ENCODE measurements at regions not wholly inside any gene's neighbourhood (a gene's known extent, or its start where the extent isn't known, plus 50 kb on each side); places are given as distances from the start of the nearest gene placed in this dataset.

DNA sequence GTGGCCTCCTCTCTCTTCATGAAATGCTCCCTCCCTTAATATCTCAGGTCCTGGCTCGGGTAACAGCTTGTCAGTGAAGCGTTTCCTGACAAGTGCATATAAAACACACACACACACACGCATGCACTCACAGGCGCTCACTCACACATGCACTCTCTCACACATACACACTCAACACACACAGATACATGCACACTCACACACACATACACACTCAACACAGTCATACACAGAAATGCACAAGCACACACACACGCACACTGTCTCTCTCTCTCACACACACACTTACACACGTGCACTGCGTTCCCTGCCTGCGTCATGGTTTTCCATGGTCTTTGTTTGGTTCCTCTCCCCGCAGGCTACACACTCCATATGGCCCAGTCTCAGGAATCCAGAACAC lies 344.1 kb downstream of the UQCRFS1 start:
- no peak for DNase-seq
- peaks cover 0 to 16% (median 0%) of the 10 kb centered on the region in 7 donors for H3K27me3 ChIP-seq (replicated peaks in 1 of 7)
- TF ChIP-seq POLR2A (IDR thresholded peaks at IDR 0.05), result no peak
- no peak for TF ChIP-seq POLR2AphosphoS5 (IDR thresholded peaks at IDR 0.05)
- TF ChIP-seq, protein P1, sequence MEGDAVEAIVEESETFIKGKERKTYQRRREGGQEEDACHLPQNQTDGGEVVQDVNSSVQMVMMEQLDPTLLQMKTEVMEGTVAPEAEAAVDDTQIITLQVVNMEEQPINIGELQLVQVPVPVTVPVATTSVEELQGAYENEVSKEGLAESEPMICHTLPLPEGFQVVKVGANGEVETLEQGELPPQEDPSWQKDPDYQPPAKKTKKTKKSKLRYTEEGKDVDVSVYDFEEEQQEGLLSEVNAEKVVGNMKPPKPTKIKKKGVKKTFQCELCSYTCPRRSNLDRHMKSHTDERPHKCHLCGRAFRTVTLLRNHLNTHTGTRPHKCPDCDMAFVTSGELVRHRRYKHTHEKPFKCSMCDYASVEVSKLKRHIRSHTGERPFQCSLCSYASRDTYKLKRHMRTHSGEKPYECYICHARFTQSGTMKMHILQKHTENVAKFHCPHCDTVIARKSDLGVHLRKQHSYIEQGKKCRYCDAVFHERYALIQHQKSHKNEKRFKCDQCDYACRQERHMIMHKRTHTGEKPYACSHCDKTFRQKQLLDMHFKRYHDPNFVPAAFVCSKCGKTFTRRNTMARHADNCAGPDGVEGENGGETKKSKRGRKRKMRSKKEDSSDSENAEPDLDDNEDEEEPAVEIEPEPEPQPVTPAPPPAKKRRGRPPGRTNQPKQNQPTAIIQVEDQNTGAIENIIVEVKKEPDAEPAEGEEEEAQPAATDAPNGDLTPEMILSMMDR (IDR thresholded peaks at IDR 0.05 in 8 of 11, conservative IDR thresholded peaks at IDR 0.05 in 3 of 11), result no peak
- H3K4me1 ChIP-seq, result no peaks in the 10 kb centered on the region
- intact Hi-C loops (cut with DNase I; ENCODE audit: low total_unique reads), result no loop called here
- WGBS, 5 donors, result 64 to 82% (median 70%) methylated on average over 9 of the region's 9 CpGs
- H3K27ac ChIP-seq, result no peak overlapping the region
- no peaks in the 10 kb centered on the region for H3K36me3 ChIP-seq
- peaks cover 0 to 6% (median 0%) of the 10 kb centered on the region in 8 donors for H3K9me3 ChIP-seq
- no peak overlapping the region for H3K4me3 ChIP-seq

DNA sequence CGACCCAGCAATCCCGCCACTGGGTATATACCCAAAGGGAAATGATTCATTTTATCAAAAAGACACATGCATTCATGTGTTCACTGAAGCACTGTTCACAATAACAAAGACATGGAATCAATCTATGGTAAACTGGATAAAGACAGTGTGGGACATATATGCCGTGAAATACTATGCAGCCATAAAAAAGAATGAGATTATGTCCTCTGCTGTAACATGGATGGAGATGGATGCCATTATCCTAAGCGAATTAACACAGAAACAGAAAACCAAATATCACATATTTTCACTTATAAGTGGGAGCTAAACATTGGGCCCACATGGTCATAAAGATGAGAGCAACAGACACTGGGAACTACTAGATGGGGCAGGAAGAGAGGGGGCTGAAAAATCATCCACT lies 345.0 kb downstream of the UQCRFS1 start:
- Histone ChIP-seq H3K27me3 (replicated peaks in 1 of 7) (peaks cover 0 to 16% (median 0%) of the 10 kb centered on the region in 7 donors), H3K9me3 (peaks cover 0 to 6% (median 0%) of the 10 kb centered on the region in 8 donors), H3K4me1 (no peaks in the 10 kb centered on the region), H3K4me3 (no peak overlapping the region), H3K36me3 (no peaks in the 10 kb centered on the region), H3K27ac (no peak overlapping the region)
- TF ChIP-seq, protein P1 (IDR thresholded peaks at IDR 0.05 in 8 of 11, conservative IDR thresholded peaks at IDR 0.05 in 3 of 11), result no peak
- no peak for TF ChIP-seq POLR2A (IDR thresholded peaks at IDR 0.05)
- no peak for TF ChIP-seq POLR2AphosphoS5 (IDR thresholded peaks at IDR 0.05)
- 80 to 95% (median 85%) methylated on average over 4 of the region's 4 CpGs for WGBS, 5 donors
- no peak for DNase-seq
- intact Hi-C loops (cut with DNase I; ENCODE audit: low total_unique reads), result no loop called here

DNA sequence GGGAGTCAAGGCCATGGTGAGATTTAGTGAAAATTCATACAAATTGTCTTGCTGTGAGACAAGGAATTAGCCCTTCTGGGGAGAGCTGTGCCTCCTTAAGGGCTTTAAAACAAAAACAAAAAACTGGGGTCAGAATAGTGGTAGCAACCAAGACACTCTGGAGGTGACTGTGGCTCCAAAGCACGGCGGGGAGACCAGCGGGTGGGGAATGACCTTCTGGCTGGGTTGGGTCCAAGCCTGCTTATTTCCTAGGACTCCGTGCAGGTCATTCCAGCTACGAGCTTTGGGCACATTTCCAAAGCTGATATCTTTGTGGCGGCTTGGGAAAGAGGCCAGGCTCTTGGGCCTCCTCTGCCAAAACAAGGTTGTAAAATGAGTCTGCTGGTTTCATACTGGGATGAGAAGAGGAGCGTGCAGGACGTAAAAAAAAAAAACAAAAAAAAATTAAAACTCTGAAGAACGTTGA lies 348.3 kb downstream of the UQCRFS1 start:
- DNase-seq, result no peak
- Histone ChIP-seq H3K9me3 (peaks cover 0 to 3% (median 0%) of the 10 kb centered on the region in 8 donors), H3K27ac (no peak overlapping the region), H3K36me3 (no peaks in the 10 kb centered on the region), H3K4me3 (no peak overlapping the region), H3K27me3 (replicated peaks in 1 of 7) (peaks cover 0 to 3% (median 0%) of the 10 kb centered on the region in 7 donors), H3K4me1 (no peaks in the 10 kb centered on the region)
- WGBS, 5 donors, result 54 to 75% (median 67%) methylated on average over 9 of the region's 9 CpGs
- intact Hi-C loops (cut with DNase I; ENCODE audit: low total_unique reads), result no loop called here
- TF ChIP-seq, protein P1 (IDR thresholded peaks at IDR 0.05 in 8 of 11, conservative IDR thresholded peaks at IDR 0.05 in 3 of 11), result no peak

DNA sequence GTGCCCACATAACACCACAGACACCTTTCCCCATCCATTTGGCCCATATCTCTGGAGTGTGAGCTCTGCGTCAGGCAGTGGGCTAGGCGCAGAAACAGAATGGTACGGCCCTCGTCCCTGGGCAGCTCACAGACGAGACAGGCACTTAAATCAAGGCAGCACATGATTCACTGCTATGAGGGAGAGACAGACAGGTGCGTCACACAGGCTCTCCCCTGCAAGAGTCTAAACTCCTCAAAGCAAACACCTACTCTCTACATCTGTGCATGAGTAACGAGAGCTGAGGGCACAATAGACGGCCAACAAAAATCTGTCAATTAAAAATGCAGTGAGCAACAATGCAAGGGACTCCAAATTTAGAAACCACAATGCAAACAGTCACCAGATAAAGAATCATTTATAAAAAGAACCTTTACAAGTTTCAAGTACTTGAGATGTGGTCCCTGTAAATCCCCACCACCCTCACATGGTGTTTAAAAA lies 348.9 kb downstream of the UQCRFS1 start:
- Histone ChIP-seq H3K27me3 (replicated peaks in 1 of 7) (no peaks in the 10 kb centered on the region), H3K9me3 (peaks cover 0 to 3% (median 0%) of the 10 kb centered on the region in 8 donors), H3K36me3 (no peaks in the 10 kb centered on the region), H3K27ac (no peak overlapping the region), H3K4me3 (no peak overlapping the region), H3K4me1 (no peaks in the 10 kb centered on the region)
- WGBS, 5 donors, result 65 to 77% (median 71%) methylated on average over 7 to 8 of the region's 8 CpGs
- no peak for DNase-seq
- intact Hi-C loops (cut with DNase I; ENCODE audit: low total_unique reads), result no loop called here
- no peak for TF ChIP-seq POLR2AphosphoS5 (IDR thresholded peaks at IDR 0.05)
- no peak for TF ChIP-seq POLR2A (IDR thresholded peaks at IDR 0.05)
- TF ChIP-seq, protein P1 (IDR thresholded peaks at IDR 0.05 in 8 of 11, conservative IDR thresholded peaks at IDR 0.05 in 3 of 11), result no peak

Measured in spleen (tissue), 11 donors.